ENCODE measurements at regions not wholly inside any gene's neighbourhood (a gene's known extent, or its start where the extent isn't known, plus 50 kb on each side); places are given as distances from the start of the nearest gene placed in this dataset.
A peak's percentile ranks its signal among the peaks of the same experiment; 100 is the strongest.

- H3K36me3 ChIP-seq: no peaks in the 10 kb centered on the region
- intact Hi-C loops (cut with DNase I): no loop called here
- no peaks in the 10 kb centered on the region for H3K9me3 ChIP-seq
- H3K4me3 ChIP-seq: no peak overlapping the region
- peak in 2 of 4 donors; percentile 28 to 36 for TF ChIP-seq CTCF (IDR thresholded peaks at IDR 0.05)
- no peaks in the 10 kb centered on the region for H3K4me1 ChIP-seq
- FAIRE-seq (no peak), ATAC-seq (peak in 3 of 4 donors; percentile 82 to 88 (median 84)), DNase-seq (peak; percentile 34 to 87 (median 62))
- WGBS, 2 donors: 40% methylated on average over 21 to 22 of the region's 22 CpGs
- H3K27me3 ChIP-seq: no peaks in the 10 kb centered on the region
- no peak overlapping the region for H3K27ac ChIP-seq
These were observed 102.5 kb upstream of the TARDBP start for GRCh38 chr1:10909697-10910680.

GRCh38 chr1:10910681-10911489, 101.6 kb upstream of the TARDBP start:
- Histone ChIP-seq H3K36me3 (no peaks in the 10 kb centered on the region), H3K4me1 (no peaks in the 10 kb centered on the region), H3K9me3 (no peaks in the 10 kb centered on the region), H3K27me3 (no peaks in the 10 kb centered on the region), H3K4me3 (no peak overlapping the region), H3K27ac (no peak overlapping the region)
- intact Hi-C loops (cut with DNase I): no loop called here
- DNase-seq: no peak
- ATAC-seq: no peak
- WGBS, 2 donors: 76% methylated on average over 13 of the region's 13 CpGs
- FAIRE-seq: no peak
- TF ChIP-seq CTCF (IDR thresholded peaks at IDR 0.05): no peak

GRCh38 chr1:10911490-10912166, 100.8 kb upstream of the TARDBP start:
- H3K36me3 ChIP-seq: no peaks in the 10 kb centered on the region
- no peak overlapping the region for H3K27ac ChIP-seq
- H3K9me3 ChIP-seq: no peaks in the 10 kb centered on the region
- H3K4me1 ChIP-seq: no peaks in the 10 kb centered on the region
- ATAC-seq (no peak), FAIRE-seq (no peak), DNase-seq (no peak)
- no peaks in the 10 kb centered on the region for H3K27me3 ChIP-seq
- H3K4me3 ChIP-seq: no peak overlapping the region
- WGBS, 2 donors: 84 to 88% methylated on average over 11 of the region's 11 CpGs
- intact Hi-C loops (cut with DNase I): no loop called here
- TF ChIP-seq CTCF (IDR thresholded peaks at IDR 0.05): no peak

- no peak for FAIRE-seq
- TF ChIP-seq CTCF (IDR thresholded peaks at IDR 0.05): no peak
- ATAC-seq: no peak
- WGBS, 2 donors: 88% methylated on average over 17 of the region's 17 CpGs
- DNase-seq: no peak
- Histone ChIP-seq H3K4me1 (no peaks in the 10 kb centered on the region), H3K9me3 (no peaks in the 10 kb centered on the region), H3K36me3 (no peaks in the 10 kb centered on the region), H3K27me3 (no peaks in the 10 kb centered on the region), H3K4me3 (no peak overlapping the region), H3K27ac (no peak overlapping the region)
- intact Hi-C loops (cut with DNase I): no loop called here
These were observed 100.0 kb upstream of the TARDBP start for GRCh38 chr1:10912441-10912840.

Data from pancreas (tissue), 10 donors.